OCI-LY7 (cell line): ENCODE measurements at regions not wholly inside any gene's neighbourhood (a gene's known extent, or its start where the extent isn't known, plus 50 kb on each side); places are given as distances from the start of the nearest gene placed in this dataset.

Source experiments
- EZH2phosphoT487 ChIP-seq: fragments of 200-600 bp; sonication (generic); IDR thresholded peaks from 2 replicates; pipeline ENCODE4 v1.6.1; 2018; ENCODE audit warnings: low read depth, borderline replicate concordance, mild to moderate bottlenecking, mixed run types, antibody characterized with exemption, low read length, moderate library complexity, mixed read lengths
- TF ChIP-seq, protein P1 (sequence below): fragments of 200-600 bp; sonication (generic); conservative IDR thresholded peaks from 2 replicates; pipeline ENCODE4 v1.5.1; 2014; ENCODE audit warnings: mild to moderate bottlenecking, antibody characterized with exemption, low read length, moderate library complexity, mixed read lengths

DNA sequence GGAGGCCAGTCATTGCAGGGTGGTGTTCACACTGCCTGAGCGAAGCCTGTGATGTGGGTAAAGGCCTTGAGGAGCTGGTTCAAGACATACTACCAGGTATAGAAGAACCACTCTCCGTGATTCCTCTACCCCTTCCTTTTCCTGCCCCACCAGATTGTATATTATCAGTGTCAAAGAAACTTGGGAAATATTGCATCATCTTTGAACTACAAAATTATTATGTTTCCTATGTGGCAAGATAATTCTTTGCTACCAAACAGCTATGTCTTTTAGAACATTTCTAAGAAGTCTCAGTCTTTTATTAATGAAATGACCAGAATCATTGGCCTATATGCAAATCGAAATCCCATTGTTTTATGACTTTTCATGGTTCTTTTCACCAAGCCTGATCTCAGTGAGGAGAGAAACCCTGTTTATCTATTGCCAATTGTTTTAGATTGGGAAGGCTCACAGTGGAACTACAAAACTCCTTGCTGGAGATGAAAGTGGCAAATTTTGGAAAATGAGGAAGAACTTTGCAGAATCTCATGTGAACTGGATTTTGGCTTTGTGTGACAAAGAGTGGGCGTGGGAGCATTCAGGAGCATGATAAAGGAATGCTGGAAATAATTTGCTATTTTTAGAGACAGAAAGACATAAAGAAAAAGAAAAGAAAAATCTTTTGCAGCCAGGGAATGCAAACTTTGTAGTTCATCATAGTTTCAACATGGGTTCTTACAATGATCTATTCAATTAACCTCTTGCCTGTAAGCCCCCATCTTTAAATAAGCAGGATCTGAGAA is 286.9 kb downstream of the INSIG2 start:
- TF ChIP-seq, protein P1, sequence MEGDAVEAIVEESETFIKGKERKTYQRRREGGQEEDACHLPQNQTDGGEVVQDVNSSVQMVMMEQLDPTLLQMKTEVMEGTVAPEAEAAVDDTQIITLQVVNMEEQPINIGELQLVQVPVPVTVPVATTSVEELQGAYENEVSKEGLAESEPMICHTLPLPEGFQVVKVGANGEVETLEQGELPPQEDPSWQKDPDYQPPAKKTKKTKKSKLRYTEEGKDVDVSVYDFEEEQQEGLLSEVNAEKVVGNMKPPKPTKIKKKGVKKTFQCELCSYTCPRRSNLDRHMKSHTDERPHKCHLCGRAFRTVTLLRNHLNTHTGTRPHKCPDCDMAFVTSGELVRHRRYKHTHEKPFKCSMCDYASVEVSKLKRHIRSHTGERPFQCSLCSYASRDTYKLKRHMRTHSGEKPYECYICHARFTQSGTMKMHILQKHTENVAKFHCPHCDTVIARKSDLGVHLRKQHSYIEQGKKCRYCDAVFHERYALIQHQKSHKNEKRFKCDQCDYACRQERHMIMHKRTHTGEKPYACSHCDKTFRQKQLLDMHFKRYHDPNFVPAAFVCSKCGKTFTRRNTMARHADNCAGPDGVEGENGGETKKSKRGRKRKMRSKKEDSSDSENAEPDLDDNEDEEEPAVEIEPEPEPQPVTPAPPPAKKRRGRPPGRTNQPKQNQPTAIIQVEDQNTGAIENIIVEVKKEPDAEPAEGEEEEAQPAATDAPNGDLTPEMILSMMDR = no peak
- no peak for TF ChIP-seq EZH2phosphoT487
